Activated T-cell treated with anti-CD3 and anti-CD28 coated beads for 48 hours (primary cell): ENCODE measurements at regions not wholly inside any gene's neighbourhood (a gene's known extent, or its start where the extent isn't known, plus 50 kb on each side); places are given as distances from the start of the nearest gene placed in this dataset.
A peak's percentile ranks its signal among the peaks of the same experiment; 100 is the strongest.

ENCODE experiments used
- DNase-seq: peaks from one replicate; pipeline ENCODE4 v3.0.0-alpha.2; 2020; ENCODE audit warnings: low read depth

GRCh38 chr21:27764056-27764455, 797.2 kb upstream of the ADAMTS5 start:
- no peak for DNase-seq

GRCh38 chr21:27761623-27762022, 794.7 kb upstream of the ADAMTS5 start:
- DNase-seq: no peak

DNA sequence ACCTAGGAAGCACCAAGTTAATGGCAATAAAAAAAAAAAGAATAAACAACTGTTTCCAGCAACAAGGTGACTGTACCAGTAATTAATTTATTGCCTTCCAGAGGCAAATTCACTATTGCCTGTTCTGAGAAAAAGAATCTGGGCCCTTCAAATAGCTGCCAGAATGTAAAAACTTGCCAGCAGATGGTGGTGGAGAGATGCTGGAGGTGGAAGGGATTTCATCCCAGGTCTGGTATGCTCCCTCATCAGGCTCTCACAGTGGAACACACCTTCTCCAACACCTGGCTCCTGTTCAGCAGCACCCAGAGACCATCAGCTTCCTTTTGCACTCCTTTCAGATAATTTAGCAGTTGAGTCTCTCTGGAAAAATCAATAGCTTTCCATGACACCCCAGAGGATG, 792.9 kb upstream of the ADAMTS5 start:
- no peak for DNase-seq

GRCh38 chr21:27759091-27759659, 792.3 kb upstream of the ADAMTS5 start:
- no peak for DNase-seq

GRCh38 chr21:27756191-27756590, 789.3 kb upstream of the ADAMTS5 start:
- no peak for DNase-seq

DNA sequence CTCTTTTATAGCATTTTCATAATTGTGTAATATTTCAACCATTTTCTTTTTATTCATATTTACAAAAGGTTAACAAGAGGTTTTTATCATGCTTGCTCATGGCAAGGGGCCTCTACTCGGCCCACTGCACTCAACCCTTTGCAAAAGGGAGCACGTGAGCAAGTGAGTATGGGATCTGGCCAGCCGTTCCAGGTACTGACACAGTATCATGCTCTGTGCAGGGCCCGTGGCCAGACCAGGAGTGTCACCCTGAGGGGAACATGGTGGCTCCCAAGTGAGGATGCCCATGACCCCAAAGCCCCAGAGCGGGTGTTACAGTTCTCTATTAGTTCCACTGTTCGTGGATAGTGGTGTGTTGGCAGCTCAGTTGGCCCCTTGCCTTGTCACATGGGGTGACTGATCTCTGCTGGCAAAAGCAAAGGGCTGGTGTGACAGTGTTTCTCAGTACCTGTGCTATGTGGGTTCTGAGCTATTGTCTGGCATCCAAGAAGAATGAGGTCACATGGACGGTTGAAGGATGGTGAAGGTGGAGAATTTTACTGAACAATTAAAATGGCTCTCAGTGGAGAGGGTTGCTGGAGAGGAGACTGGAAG, 777.2 kb upstream of the ADAMTS5 start:
- no peak for DNase-seq

GRCh38 chr21:27741736-27742135, 774.8 kb upstream of the ADAMTS5 start:
- no peak for DNase-seq

DNA sequence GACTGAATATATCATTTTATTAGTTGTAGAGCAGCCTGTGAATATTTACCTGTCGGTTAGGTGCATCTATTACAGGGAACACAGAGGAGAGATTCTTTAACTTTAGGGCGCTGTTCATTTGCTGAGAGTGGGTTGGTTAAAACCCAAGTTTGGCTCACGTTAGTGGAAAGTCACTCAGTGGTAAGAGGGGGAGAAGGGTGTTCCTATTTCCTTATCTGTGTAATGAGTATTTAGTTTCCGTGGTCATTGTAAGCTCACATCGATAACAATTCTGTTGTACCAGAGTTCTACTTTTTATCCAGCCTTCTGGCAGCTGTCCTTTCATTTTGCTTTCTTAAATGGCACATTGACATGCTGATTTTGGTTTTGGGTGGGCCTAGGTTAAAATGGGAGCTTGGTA, 773.2 kb upstream of the ADAMTS5 start:
- DNase-seq: no peak

DNA sequence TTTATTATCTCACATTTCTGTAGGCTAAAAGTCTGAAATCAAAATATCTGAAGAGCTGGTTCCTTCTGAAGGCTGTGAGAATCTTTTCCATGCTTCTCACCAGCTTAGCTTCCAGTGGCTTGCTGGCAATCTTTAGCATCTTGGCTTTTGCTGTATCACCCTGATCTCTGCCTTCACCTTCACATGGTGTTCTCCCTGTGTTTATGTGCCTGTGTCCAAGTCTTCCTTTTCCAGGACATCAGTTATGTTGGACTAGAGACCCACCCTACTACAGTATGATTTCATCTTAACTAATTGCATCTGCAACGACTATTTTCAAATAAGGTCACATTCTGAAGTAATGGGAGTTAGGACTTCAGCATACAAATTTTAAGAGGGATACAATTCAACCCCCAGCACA, 772.3 kb upstream of the ADAMTS5 start:
- no peak for DNase-seq

DNA sequence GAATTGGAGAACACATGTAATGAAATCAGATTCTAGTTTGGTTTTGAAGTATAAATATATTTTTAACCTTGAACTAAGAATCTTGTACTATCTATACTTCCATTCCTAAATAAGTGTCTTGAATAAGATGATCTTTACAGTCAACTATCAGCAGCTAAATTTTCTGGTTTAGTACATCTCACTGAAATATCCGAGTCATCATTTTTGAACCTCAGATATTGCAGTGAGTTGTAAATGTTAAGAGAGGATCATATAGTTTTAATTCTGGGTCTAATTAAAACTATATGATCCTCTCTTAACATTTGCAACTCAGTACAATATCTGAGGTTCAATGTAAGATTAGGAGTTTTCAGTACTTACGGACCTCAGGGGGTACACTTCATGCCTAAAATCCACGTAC, 768.8 kb upstream of the ADAMTS5 start:
- no peak for DNase-seq

GRCh38 chr21:27734146-27734545, 767.3 kb upstream of the ADAMTS5 start:
- DNase-seq: no peak

DNA sequence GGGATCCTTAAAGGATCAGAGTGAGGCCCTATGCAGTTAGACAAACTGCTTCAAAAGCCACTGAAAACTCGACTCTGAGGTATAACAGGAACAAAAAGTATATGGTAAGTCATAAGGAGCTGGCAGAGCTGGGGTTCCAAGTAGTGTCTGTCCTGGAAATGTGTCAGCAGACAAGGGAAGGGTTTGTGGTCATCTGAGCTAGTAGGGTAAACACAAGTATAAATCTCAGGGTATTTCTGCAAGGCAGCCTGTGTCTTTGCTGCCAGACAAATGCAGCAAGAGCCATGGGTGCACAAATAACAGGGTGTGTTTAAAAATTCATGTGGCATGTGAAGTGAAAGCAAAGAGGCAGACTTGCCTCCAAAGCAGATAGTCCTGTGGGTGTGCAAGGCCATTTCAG, 759.0 kb upstream of the ADAMTS5 start:
- no peak for DNase-seq

DNA sequence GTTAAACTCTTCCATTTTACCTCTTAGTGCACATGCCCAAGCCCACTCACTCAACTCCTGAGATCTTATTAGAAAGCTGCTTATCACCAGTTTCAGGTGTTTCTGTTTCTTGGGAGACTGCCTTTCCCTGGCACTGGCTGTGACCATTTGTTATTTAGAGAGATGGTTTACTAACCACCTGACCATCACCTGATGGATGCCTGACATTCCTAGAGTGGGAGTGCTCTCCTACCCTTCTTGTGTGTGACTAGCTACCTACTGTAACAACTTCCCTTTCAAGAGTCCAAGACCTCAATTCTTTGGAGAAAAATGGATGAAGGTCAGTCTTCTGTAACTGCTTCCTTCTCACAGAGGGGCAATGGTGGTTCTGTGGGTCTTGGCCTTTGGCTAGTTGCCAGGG, 755.2 kb upstream of the ADAMTS5 start:
- no peak for DNase-seq

DNA sequence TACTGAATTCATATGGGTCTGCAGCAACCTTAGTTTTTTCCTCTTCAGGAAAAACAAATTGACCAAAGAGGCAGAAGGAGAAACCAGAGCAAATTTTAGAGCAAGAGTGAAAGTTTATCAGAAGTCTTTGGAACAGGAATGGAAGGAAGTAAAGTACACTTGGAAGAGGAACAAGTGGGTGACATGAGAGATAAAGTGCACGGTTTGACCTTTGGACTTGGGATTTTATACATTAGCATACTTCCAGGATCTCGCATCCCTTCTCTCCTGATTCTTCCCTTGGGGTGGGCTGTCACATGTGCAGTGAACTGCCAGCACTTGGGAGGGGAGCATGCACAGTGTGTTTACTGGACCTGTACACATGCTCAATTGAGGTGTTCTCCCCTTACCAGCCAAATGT, 754.8 kb upstream of the ADAMTS5 start:
- DNase-seq: no peak

GRCh38 chr21:27719226-27719625, 752.3 kb upstream of the ADAMTS5 start:
- DNase-seq: no peak

DNA sequence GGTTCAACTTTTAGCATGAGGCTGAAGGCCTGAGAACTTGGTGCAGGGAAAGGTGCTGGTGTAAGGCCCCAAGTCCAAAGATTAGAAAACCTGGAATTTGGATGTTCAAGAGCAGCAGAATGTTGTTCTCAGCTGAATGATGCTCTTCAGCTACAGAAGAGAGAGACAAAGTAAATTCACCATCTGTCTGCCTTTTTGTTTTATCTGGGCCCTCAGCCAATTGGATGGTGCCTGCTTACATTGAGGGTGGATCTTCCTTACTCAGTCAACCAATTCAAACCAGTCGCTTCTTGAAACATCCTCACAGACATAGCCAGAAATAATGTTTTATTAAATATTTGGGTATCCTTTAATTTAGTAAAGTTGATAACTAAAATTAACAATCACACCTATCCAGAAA, 748.2 kb upstream of the ADAMTS5 start:
- DNase-seq: no peak

DNA sequence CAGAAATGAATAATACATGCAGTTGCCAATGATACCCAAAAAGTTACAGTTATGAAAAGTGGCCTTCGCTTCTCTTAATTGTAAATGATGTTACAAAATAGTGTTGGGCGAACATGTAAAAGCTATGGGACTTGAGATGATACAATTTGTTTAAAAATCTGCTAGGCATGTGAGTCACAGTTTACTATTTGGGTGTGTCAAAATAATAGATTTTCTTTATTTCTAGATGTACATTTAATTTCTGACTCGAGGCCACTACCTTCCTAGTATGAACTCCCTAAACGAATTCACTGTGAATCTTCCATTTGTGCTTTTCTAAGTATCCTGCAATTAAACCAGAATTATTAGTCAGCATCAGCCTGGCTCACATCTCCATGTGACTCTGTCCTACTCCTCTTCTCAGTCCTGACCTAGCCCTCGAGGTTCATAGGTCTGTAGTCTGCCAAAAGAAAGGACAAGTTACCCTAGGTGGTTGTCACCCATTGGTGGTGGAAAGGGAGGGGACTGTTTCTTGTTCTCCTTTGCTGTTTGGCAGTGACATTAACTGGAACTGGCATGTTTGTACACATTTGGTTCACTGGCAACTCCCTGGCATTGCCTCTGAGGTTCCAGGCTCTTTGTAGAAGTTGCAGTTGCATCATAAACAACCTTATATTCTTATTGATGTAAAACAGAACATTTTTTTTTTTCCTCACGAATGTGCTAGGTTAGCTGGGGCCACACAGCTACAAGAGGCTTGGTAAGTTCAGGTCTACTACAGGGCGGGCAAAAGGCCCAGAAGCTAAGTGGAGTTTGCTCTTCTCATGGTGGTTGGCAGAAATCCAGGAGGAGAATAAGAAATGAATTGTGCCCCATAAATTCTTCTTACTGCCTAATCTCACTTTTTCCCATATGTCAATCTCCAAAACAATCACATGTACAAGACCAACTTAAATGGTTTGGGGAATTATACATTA, 746.5 kb upstream of the ADAMTS5 start:
- DNase-seq: no peak

DNA sequence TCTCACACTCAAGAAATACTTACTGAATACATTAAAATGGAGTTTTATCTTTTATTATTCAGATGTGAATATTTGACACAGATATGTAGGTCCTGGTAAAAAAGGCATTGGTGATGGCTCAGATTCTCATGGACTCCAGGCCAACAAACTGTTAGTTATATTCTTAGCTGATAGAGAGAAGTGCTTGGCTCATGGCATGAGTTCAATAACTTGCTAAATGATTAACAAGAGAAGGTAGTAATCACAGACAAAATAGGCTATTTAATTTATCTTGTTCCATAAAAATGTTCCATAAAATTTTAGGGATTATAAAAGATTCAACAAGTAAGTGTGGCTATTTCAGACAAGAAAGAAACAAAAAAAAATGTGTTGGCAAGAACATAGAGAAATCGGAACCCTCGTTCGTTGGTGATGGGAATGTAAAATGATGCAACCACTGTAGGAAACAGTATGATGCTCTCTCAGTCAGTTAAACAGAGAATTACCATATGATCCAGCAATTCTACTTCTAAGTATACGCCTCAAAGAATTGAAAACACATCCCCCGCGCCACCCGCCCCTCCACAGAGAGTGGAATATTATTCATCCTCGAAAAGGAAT, 737.8 kb upstream of the ADAMTS5 start:
- DNase-seq: no peak

DNA sequence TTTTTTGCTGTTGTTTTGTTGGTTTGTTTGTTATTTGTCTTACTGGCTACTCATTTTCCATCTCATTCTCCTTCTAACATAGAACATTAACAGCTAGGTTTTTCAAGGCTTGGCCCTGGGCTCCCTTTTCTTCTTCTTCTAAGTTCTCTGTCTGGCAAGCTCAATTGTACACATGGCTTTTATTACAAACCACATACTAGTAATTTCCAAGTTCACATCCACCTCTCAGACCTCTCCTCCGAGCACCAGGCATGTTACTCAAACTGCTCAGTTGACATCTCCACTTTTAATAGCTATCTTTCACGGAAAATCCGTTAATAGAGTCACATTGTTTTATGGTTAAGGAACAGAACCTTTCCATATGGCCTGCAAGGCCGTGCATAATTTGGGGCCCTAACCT, 736.9 kb upstream of the ADAMTS5 start:
- no peak for DNase-seq

GRCh38 chr21:27700974-27701614, 734.2 kb upstream of the ADAMTS5 start:
- peak; percentile 51 for DNase-seq

- no peak for DNase-seq
Measured at GRCh38 chr21:27695246-27695645, 728.4 kb upstream of the ADAMTS5 start.

- DNase-seq: no peak
Measured at GRCh38 chr21:27694667-27695066, 727.8 kb upstream of the ADAMTS5 start.
